ENCODE measurements at regions not wholly inside any gene's neighbourhood (a gene's known extent, or its start where the extent isn't known, plus 50 kb on each side); places are given as distances from the start of the nearest gene placed in this dataset.

GRCh38 chr11:97956904-97957303, 1063.8 kb upstream of the CNTN5 start:
- TF ChIP-seq POLR2A (IDR thresholded peaks at IDR 0.05) (no peak), CTCF (IDR thresholded peaks at IDR 0.05 in 4 of 5, conservative IDR thresholded peaks at IDR 0.05 in 1 of 5) (no peak)

All from gastrocnemius medialis (tissue), 4 donors.